Glutamatergic neuron (in vitro differentiated cells): ENCODE measurements at regions not wholly inside any gene's neighbourhood (a gene's known extent, or its start where the extent isn't known, plus 50 kb on each side); places are given as distances from the start of the nearest gene placed in this dataset.
"Not testable (repeated sequence)": the region's sequence is repeated elsewhere in the genome, so short reads cannot be mapped to it uniquely, and the experiment has no call there.

ENCODE experiments used
- DNase-seq: peaks from one replicate; pipeline ENCODE4 v3.0.0; 2022
- H3K27ac Mint-ChIP-seq: one replicate; pipeline ENCODE4 v1.8.0; 2020; ENCODE audit warnings: mild to moderate bottlenecking, mixed read lengths, inconsistent platforms; ENCODE audit not compliant: unreplicated experiment
- H3K27me3 Mint-ChIP-seq: one replicate; pipeline ENCODE4 v1.8.0; 2020; ENCODE audit warnings: mild to moderate bottlenecking, moderate library complexity, mixed read lengths, inconsistent platforms; ENCODE audit not compliant: unreplicated experiment
- H3K36me3 Mint-ChIP-seq: one replicate; pipeline ENCODE4 v1.8.0; 2020; ENCODE audit warnings: mild to moderate bottlenecking, mixed read lengths, inconsistent platforms; ENCODE audit not compliant: unreplicated experiment
- H3K4me1 Mint-ChIP-seq: one replicate; pipeline ENCODE4 v1.8.0; 2020; ENCODE audit warnings: mild to moderate bottlenecking, low read depth, mixed read lengths, inconsistent platforms; ENCODE audit not compliant: unreplicated experiment
- H3K4me3 Mint-ChIP-seq: one replicate; pipeline ENCODE4 v1.8.0; 2020; ENCODE audit warnings: mild to moderate bottlenecking, mixed read lengths, inconsistent platforms; ENCODE audit not compliant: unreplicated experiment
- H3K9me3 Mint-ChIP-seq: one replicate; pipeline ENCODE4 v1.8.0; 2020; ENCODE audit warnings: mild to moderate bottlenecking, moderate library complexity, mixed read lengths, inconsistent platforms; ENCODE audit not compliant: unreplicated experiment
- TF ChIP-seq, protein P1 (sequence below): fragments of 200-600 bp; sonication (generic); IDR thresholded peaks from one replicate; pipeline ENCODE4 v1.5.0; 2021; ENCODE audit not compliant: partially characterized antibody, unreplicated experiment

DNA sequence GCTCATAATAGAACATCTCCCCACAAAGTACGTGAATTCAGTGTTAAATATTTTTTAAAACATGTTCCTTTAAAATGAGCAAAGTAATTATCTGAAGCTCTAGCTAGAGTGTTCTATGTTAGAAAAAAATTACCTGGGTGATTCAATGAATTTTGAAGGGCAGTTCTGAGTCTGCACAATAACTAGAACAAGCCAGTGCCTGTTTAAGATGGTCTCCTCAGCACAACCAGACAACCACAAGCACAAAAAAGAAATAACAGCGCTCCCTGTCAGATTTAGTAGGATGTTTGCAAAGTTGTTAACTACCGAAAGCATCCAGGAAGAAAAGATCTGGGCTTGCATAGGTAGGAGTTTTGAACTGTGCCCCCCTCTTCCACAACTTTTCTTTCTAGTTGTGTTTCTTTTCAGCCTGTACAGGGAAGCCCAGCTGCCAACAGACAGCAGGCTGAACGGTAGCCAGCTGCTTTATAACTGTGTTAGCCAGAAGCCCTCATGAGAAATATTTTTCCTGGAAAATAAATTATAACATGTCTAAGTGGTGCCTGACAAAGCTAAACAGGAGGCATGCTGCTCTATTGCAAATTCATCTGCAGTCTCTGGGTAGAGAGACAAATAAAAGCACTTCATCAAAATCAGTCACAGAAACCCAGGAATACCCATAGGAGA is 1026.9 kb downstream of the MAT2B start:
- peak overlapping the region; percentile 57 for H3K27ac Mint-ChIP-seq
- peak overlapping the region; percentile 36 for H3K4me3 Mint-ChIP-seq
- H3K36me3 Mint-ChIP-seq, result no peaks in the 10 kb centered on the region
- H3K9me3 Mint-ChIP-seq, result no peaks in the 10 kb centered on the region
- H3K4me1 Mint-ChIP-seq, result peaks cover 12% of the 10 kb centered on the region
- TF ChIP-seq, protein P1, sequence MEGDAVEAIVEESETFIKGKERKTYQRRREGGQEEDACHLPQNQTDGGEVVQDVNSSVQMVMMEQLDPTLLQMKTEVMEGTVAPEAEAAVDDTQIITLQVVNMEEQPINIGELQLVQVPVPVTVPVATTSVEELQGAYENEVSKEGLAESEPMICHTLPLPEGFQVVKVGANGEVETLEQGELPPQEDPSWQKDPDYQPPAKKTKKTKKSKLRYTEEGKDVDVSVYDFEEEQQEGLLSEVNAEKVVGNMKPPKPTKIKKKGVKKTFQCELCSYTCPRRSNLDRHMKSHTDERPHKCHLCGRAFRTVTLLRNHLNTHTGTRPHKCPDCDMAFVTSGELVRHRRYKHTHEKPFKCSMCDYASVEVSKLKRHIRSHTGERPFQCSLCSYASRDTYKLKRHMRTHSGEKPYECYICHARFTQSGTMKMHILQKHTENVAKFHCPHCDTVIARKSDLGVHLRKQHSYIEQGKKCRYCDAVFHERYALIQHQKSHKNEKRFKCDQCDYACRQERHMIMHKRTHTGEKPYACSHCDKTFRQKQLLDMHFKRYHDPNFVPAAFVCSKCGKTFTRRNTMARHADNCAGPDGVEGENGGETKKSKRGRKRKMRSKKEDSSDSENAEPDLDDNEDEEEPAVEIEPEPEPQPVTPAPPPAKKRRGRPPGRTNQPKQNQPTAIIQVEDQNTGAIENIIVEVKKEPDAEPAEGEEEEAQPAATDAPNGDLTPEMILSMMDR, result no peak
- DNase-seq, result no peak
- peaks cover 1% of the 10 kb centered on the region for H3K27me3 Mint-ChIP-seq

DNA sequence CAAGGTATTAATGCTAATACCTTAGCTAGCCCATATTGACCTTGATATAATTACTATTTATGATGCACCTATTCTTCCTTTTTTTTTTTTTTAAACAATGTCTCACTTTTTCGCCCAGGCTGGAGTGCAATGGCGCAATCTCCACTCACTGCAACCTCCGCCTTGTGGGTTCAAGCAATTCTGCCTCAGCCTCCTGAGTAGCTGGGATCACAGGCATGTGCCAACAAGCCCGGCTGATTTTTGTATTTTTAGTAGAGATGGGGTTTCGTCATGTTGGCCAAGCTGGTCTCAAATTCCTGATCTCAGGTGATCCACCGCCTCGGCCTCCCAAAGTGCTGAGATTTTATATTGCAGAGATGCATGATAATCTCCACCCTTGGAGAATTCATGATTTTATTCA is 1028.0 kb downstream of the MAT2B start:
- H3K4me1 Mint-ChIP-seq, result peaks cover 12% of the 10 kb centered on the region
- not testable (repeated sequence) for DNase-seq, H3K4me3 Mint-ChIP-seq, H3K9me3 Mint-ChIP-seq, H3K27me3 Mint-ChIP-seq, H3K27ac Mint-ChIP-seq, H3K36me3 Mint-ChIP-seq

DNA sequence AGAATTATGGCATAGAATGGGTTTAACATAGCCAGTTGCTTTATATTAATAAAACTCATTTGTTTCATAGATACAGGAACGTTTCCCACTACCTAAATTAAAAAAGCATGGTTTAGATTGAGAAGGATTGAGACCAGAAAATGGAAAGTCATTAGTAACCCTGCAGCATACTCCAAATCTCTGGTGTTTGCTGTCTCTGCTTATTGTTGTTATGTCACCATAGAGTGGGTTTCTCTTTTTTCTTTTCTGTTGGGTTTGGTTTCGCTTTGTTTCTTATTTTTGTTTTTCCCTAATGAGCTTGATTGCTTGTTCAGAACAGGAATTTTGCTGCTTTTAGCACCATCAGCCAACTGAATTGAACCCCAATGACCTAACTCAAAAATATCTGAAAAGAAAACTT is 1034.8 kb downstream of the MAT2B start:
- H3K27me3 Mint-ChIP-seq, result peaks cover 1% of the 10 kb centered on the region
- no peak overlapping the region for H3K4me3 Mint-ChIP-seq
- H3K4me1 Mint-ChIP-seq, result no peaks in the 10 kb centered on the region
- H3K36me3 Mint-ChIP-seq, result no peaks in the 10 kb centered on the region
- no peaks in the 10 kb centered on the region for H3K9me3 Mint-ChIP-seq
- DNase-seq, result no peak
- TF ChIP-seq, protein P1, result no peak
- H3K27ac Mint-ChIP-seq, result no peak overlapping the region

DNA sequence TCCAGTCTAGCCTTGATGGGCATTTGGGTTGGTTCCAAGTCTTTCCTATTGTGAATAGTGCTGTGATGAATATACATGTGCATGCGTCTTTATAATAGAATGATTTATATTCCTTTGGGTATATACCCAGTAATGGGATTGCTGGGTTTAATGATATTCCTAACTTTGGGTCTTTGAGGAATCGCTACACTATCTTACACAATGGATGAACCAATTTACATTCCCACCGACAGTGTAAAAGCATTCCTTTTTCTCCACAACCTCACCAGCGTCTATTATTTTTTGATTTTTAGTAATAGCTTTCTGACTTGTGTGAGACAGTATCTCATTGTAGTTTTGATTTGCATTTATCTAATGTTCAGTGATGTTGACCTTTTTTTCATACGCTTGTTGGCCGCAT is 1040.1 kb downstream of the MAT2B start:
- no peaks in the 10 kb centered on the region for H3K4me1 Mint-ChIP-seq
- TF ChIP-seq, protein P1, result no peak
- DNase-seq, result no peak
- no peaks in the 10 kb centered on the region for H3K9me3 Mint-ChIP-seq
- no peak overlapping the region for H3K27ac Mint-ChIP-seq
- H3K27me3 Mint-ChIP-seq, result no peaks in the 10 kb centered on the region
- H3K4me3 Mint-ChIP-seq, result no peak overlapping the region
- H3K36me3 Mint-ChIP-seq, result no peaks in the 10 kb centered on the region

DNA sequence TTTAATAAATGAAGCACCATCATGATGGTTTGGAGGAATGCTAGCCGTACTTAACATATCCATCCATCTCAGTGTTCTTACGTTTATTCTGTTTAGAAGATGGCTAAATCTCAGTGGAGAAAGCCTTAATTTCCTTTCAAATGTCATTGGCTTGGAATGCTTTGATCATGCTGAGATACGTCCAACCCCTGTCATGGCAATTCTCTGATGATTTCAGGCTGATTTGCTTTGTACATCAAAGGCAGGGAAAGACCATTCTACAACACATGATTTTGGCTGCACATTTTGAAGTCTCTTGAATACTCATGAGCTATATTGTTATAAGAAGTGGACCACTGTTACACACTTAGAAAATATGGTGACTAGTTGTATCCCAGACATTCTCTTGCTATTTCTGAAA is 1048.4 kb downstream of the MAT2B start:
- no peak overlapping the region for H3K4me3 Mint-ChIP-seq
- no peaks in the 10 kb centered on the region for H3K27me3 Mint-ChIP-seq
- H3K4me1 Mint-ChIP-seq, result no peaks in the 10 kb centered on the region
- no peak for DNase-seq
- H3K9me3 Mint-ChIP-seq, result no peaks in the 10 kb centered on the region
- TF ChIP-seq, protein P1, result no peak
- H3K36me3 Mint-ChIP-seq, result no peaks in the 10 kb centered on the region
- no peak overlapping the region for H3K27ac Mint-ChIP-seq
